ENCODE measurements at regions not wholly inside any gene's neighbourhood (a gene's known extent, or its start where the extent isn't known, plus 50 kb on each side); places are given as distances from the start of the nearest gene placed in this dataset.
A peak's percentile ranks its signal among the peaks of the same experiment; 100 is the strongest.

GRCh38 chr6:3522561-3523260 lies 65.9 kb upstream of the SLC22A23 start:
- Histone ChIP-seq H3K9ac (ENCODE audit: low read depth, low read length) (peak overlapping the region; percentile 42), H2BK20ac (ENCODE audit: low read depth, low read length) (peak overlapping the region; percentile 98), H3K23ac (ENCODE audit: low read depth, low read length) (peak overlapping the region; percentile 76), H2BK15ac (ENCODE audit: low read depth, low read length) (peak overlapping the region; percentile 91; the same call in 2 of the 3 replicates), H3K79me1 (ENCODE audit: low read depth in 1 of 2, low read length in 2 of 2) (no peaks in the 10 kb centered on the region), H3K4me1 (ENCODE audit: control insufficient read depth, insufficient read depth, low read length) (peaks cover 27% of the 10 kb centered on the region), H4K8ac (ENCODE audit: low read depth in 2 of 2, low read length in 2 of 2) (peak overlapping the region; percentile 89 to 93), H3K4me3 (ENCODE audit: insufficient read depth, low read depth, low read length) (no peak overlapping the region), H2AFZ (replicated peaks; ENCODE audit: low read length, poor library complexity) (peak overlapping the region; percentile 68), H2BK5ac (ENCODE audit: low read depth, low read length, poor library complexity, severe bottlenecking) (peak overlapping the region; percentile 99), H3K9me1 (ENCODE audit: insufficient read depth, low read length) (peaks cover 18% of the 10 kb centered on the region), H4K91ac (ENCODE audit: insufficient read depth, low read depth, low read length) (peak overlapping the region; percentile 99), H4K5ac (ENCODE audit: low read depth, low read length) (peak overlapping the region; percentile 92), H3K27ac (ENCODE audit: insufficient read depth, low read length) (peak overlapping the region; percentile 93), H3K4ac (ENCODE audit: low read depth, low read length) (peak overlapping the region; percentile 96), H2AK5ac (ENCODE audit: low read depth, low read length) (peak overlapping the region; percentile 94), H3K4me2 (ENCODE audit: low read depth, low read length) (peak overlapping the region; percentile 64), H3K14ac (replicated peaks; ENCODE audit: low read depth, low read length) (peak overlapping the region; percentile 86; the same call in 1 of the 2 replicates), H3K36me3 (ENCODE audit: control insufficient read depth, insufficient read depth, low read length) (no peaks in the 10 kb centered on the region), H3K27me3 (ENCODE audit: control insufficient read depth, insufficient read depth, low read length) (0 out of 2 replicates have a peak, but pooled peaks cover 2% of the 10 kb centered on the region), H2BK120ac (ENCODE audit: low read depth, low read length) (peak overlapping the region; percentile 98), H3K56ac (ENCODE audit: extremely low read depth, insufficient read depth, low read length) (peak overlapping the region; percentile 73), H3K18ac (ENCODE audit: low read depth, low read length) (peak overlapping the region; percentile 90), H4K20me1 (ENCODE audit: insufficient read depth, low read length) (no peaks in the 10 kb centered on the region), H3K9me3 (ENCODE audit: control insufficient read depth, insufficient read depth, low read length) (peaks cover 3% of the 10 kb centered on the region; the same call in 1 of the 2 replicates), H2AK9ac (replicated peaks; ENCODE audit: low read depth, low read length, poor library complexity) (peak overlapping the region; percentile 85)
- dilution Hi-C loops (cut with HindIII; ENCODE audit: low sequenced_read_pairs, unreplicated experiment) = no loop called here
- in situ Hi-C loops (cut with MboI; ENCODE audit: low sequenced_read_pairs) = no loop called here
- 50% methylated on average over 1 of the region's 7 CpGs; no CpG with 5 or more reads in 1 of the 2 experiments for WGBS, 2 experiments (ENCODE audit: extremely low coverage in 2 of 2, insufficient read length in 1 of 2)
- peak; percentile 70 for ATAC-seq (ENCODE audit: low read depth)
- TF ChIP-seq NFE2L2 (IDR thresholded peaks at IDR 0.05; ENCODE audit: low read depth, low read length) (no peak), MAZ (IDR thresholded peaks at IDR 0.05; ENCODE audit: borderline replicate concordance, low read depth, low read length) (no peak), CTCF (conservative IDR thresholded peaks at IDR 0.05; ENCODE audit: low read depth, low read length) (no peak), BHLHE40 (IDR thresholded peaks at IDR 0.05; ENCODE audit: low read depth, low read length) (no peak), FOS (IDR thresholded peaks at IDR 0.05; ENCODE audit: low read depth, low read length) (peak; percentile 21; the same call in 1 of the 2 replicates), CEBPB (IDR thresholded peaks at IDR 0.05; ENCODE audit: low read depth, low read length) (peak; percentile 83), CHD1 (IDR thresholded peaks at IDR 0.05; ENCODE audit: low read depth, low read length) (no peak), USF2 (IDR thresholded peaks at IDR 0.05; ENCODE audit: low read depth, low read length) (no peak), RCOR1 (IDR thresholded peaks at IDR 0.05; ENCODE audit: insufficient replicate concordance, low read length) (peak; percentile 19), MAFK (IDR thresholded peaks at IDR 0.05; ENCODE audit: low read depth, low read length) (no peak)
- CTCF ChIA-PET = interaction anchor here (0.8 to 1.6 kb wide), 2 partner anchors 9 to 241 kb away, joined by 3 to 4 read pairs; no protein-coding TSS in a partner anchor
- intact Hi-C loops (cut with micrococcal nuclease) = loop anchor here (1.0 to 5.0 kb wide), 2 partner anchors 210 to 240 kb away; no protein-coding TSS in a partner anchor
- no TSS peak for BruUV-seq (replicated peaks)
- peak; percentile 91 for DNase-seq
- POLR2A ChIA-PET (ENCODE audit: unreplicated experiment) = no interaction called here
